Gastroesophageal sphincter (tissue), 4 donors: ENCODE measurements at regions not wholly inside any gene's neighbourhood (a gene's known extent, or its start where the extent isn't known, plus 50 kb on each side); places are given as distances from the start of the nearest gene placed in this dataset.

Experiments
- ATAC-seq: fragments of 150-250 bp; one replicate; pipeline ENCODE4 v1.9.1; 2016; ENCODE audit warnings: mild to moderate bottlenecking, moderate library complexity
- H3K27ac ChIP-seq, 4 donors: fragments of 200-600 bp; sonication (generic) in 3 of 4; 1 replicate in 3 of 4; 2 replicates in 1 of 4; pipeline ENCODE4 v1.5.1; 2016 to 2019
- H3K27me3 ChIP-seq: fragments of 200-600 bp; sonication (generic); one replicate; pipeline ENCODE4 v1.5.1; 2019
- H3K36me3 ChIP-seq, 2 donors: fragments of 200-600 bp; sonication (generic); one replicate each; pipeline ENCODE4 v1.5.1; 2019; ENCODE audit warnings: control low read depth in 1 of 2
- H3K4me1 ChIP-seq, 3 donors: fragments of 200-600 bp; sonication (generic); 1 replicate in 2 of 3; 2 replicates in 1 of 3; pipeline ENCODE4 v1.5.1; 2016 to 2019; ENCODE audit warnings: control low read depth in 2 of 3
- H3K4me3 ChIP-seq, 2 donors: fragments of 200-600 bp; sonication (generic); one replicate each; pipeline ENCODE4 v1.5.1; 2019; ENCODE audit warnings: mild to moderate bottlenecking in 1 of 2, moderate library complexity in 1 of 2
- H3K9me3 ChIP-seq, 3 donors: fragments of 200-600 bp; sonication (generic); one replicate each; pipeline ENCODE4 v1.5.1; 2017 to 2019; ENCODE audit warnings: control low read depth in 2 of 3
- CTCF ChIP-seq, 4 experiments: fragments of 200-600 bp in 2 of 4; fragments of 450-650 bp in 2 of 4; sonication (generic) in 1 of 4; IDR thresholded peaks; one replicate each; pipeline ENCODE4 v1.5.1; 2017 to 2019; ENCODE audit warnings: antibody characterized with exemption in 4 of 4, mild to moderate bottlenecking in 2 of 4, moderate library complexity in 2 of 4
- EP300 ChIP-seq: sonication (generic); formaldehyde crosslinking; IDR thresholded peaks from one replicate; pipeline ENCODE4 v1.6.1; 2017; ENCODE audit warnings: antibody characterized with exemption, mild to moderate bottlenecking
- POLR2A ChIP-seq, 2 donors: fragments of 450-650 bp; IDR thresholded peaks; one replicate each; pipeline ENCODE4 v1.6.1; 2017; ENCODE audit warnings: antibody characterized with exemption in 2 of 2, mild to moderate bottlenecking in 2 of 2, moderate library complexity in 1 of 2
- POLR2AphosphoS5 ChIP-seq: sonication (generic); formaldehyde crosslinking; IDR thresholded peaks from one replicate; pipeline ENCODE4 v1.6.1; 2017; ENCODE audit warnings: antibody characterized with exemption
- WGBS, 2 donors: methylation state at CpG; one replicate each; pipeline ENCODE4 v1.1.5; 2018; ENCODE audit warnings: low coverage in 1 of 2; 5-methylcytosine and 5-hydroxymethylcytosine counted together

GRCh38 chr16:77002644-77003043 is 188.3 kb upstream of the MON1B start:
- H3K36me3 ChIP-seq: no peaks in the 10 kb centered on the region
- 89 to 92% methylated on average over 4 of the region's 4 CpGs for WGBS, 2 donors
- H3K27ac ChIP-seq: no peak overlapping the region
- TF ChIP-seq POLR2A (IDR thresholded peaks at IDR 0.05) (no peak), CTCF (IDR thresholded peaks at IDR 0.05) (no peak), EP300 (no peak), POLR2AphosphoS5 (no peak)
- H3K4me3 ChIP-seq: no peak overlapping the region
- no peaks in the 10 kb centered on the region for H3K4me1 ChIP-seq
- no peaks in the 10 kb centered on the region for H3K9me3 ChIP-seq
- no peak for ATAC-seq
- H3K27me3 ChIP-seq: no peaks in the 10 kb centered on the region

DNA sequence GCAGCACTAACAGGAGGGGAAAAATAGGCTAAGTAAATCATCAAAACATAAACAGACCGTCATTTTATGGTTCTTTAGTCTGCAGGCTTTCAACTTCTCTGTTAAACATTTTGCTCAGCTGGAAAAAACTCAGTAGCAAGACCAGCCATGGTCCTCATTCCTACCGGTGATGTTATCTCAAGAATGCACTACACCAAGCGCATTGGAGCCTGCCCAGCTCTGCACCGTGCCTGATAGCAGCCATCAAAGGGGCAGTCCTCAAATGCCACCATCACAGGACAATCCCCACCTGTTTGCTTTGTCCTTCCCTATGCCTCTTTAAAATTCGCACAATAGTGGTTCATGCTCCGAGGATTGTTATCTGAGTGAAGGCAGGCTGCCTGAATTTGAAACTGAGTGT is 181.5 kb upstream of the MON1B start:
- 30 to 33% methylated on average over 6 of the region's 6 CpGs for WGBS, 2 donors
- no peaks in the 10 kb centered on the region for H3K4me1 ChIP-seq
- TF ChIP-seq CTCF (IDR thresholded peaks at IDR 0.05) (no peak), EP300 (no peak), POLR2AphosphoS5 (no peak), POLR2A (IDR thresholded peaks at IDR 0.05) (no peak)
- no peaks in the 10 kb centered on the region for H3K36me3 ChIP-seq
- no peak overlapping the region for H3K4me3 ChIP-seq
- H3K27me3 ChIP-seq: no peaks in the 10 kb centered on the region
- no peaks in the 10 kb centered on the region for H3K9me3 ChIP-seq
- no peak overlapping the region for H3K27ac ChIP-seq
- ATAC-seq: no peak

DNA sequence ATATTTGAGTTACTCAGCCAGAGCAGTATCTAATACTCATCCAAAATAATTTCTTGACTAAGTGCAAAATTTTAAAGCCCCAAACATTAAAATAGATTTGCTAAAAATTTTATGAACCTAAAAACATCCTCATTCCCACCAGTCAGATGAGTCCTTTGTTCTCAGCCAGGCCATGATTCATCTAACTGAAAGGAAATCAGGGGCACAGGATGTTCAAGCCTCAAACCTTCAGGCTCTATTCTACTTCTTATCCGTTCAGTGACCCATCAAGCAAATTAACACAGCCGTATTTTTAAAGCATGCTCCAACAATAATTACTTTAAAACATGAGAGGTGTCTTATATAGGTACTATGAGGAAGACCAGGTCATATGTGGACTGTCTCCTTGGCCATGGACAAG is 176.5 kb upstream of the MON1B start:
- 72 to 88% methylated on average over 2 of the region's 2 CpGs for WGBS, 2 donors
- H3K4me1 ChIP-seq: no peaks in the 10 kb centered on the region
- H3K9me3 ChIP-seq: no peaks in the 10 kb centered on the region
- no peaks in the 10 kb centered on the region for H3K36me3 ChIP-seq
- ATAC-seq: no peak
- TF ChIP-seq POLR2AphosphoS5 (no peak), POLR2A (IDR thresholded peaks at IDR 0.05) (no peak), CTCF (IDR thresholded peaks at IDR 0.05) (no peak), EP300 (no peak)
- H3K4me3 ChIP-seq: no peak overlapping the region
- no peaks in the 10 kb centered on the region for H3K27me3 ChIP-seq
- H3K27ac ChIP-seq: no peak overlapping the region

DNA sequence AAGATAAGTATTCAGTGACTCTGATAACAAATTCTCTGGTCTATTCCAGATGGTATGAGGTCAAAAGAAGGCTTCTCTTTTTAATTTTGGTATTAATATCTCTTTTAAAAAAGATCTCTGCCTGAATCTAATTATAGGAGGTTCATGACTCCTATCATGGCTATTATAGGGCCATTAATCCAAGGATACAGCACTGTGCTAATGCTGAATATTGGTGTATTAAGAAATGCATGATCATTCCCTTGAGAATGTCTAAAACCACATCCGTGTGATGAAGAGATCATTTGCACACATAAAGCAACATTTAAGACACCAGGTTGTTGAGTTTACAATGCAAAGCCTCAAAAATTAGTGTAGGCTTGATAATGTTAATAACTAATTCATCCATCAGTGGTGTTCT is 160.4 kb upstream of the MON1B start:
- Histone ChIP-seq H3K36me3 (no peaks in the 10 kb centered on the region), H3K9me3 (no peaks in the 10 kb centered on the region), H3K4me3 (no peak overlapping the region), H3K27me3 (no peaks in the 10 kb centered on the region), H3K4me1 (no peaks in the 10 kb centered on the region), H3K27ac (no peak overlapping the region)
- ATAC-seq: no peak
- 38 to 63% methylated on average over 1 of the region's 1 CpG for WGBS, 2 donors
- no peak for TF ChIP-seq EP300
- TF ChIP-seq POLR2A (IDR thresholded peaks at IDR 0.05): no peak
- no peak for TF ChIP-seq POLR2AphosphoS5
- no peak for TF ChIP-seq CTCF (IDR thresholded peaks at IDR 0.05)

DNA sequence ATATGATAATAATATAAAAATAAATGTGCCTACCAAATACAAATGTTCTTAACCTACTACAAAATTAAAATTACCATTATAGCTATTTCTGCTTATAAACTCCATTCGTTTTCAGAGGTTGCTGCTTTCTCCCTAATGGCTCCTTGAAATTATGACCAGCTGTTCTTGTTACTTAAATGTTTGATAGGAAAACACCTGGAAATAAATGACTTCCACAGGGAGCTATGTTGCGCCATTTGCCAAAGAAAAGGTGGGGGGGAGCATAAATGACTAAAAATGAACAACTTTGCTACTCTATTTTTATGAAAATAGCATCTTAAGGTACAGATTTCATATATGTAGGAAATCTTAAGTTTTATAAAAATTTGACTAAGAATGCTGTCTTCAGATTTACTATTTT is 157.5 kb upstream of the MON1B start:
- H3K27ac ChIP-seq: no peak overlapping the region
- H3K36me3 ChIP-seq: no peaks in the 10 kb centered on the region
- no peak for TF ChIP-seq CTCF (IDR thresholded peaks at IDR 0.05)
- no peak overlapping the region for H3K4me3 ChIP-seq
- no peak for ATAC-seq
- no peaks in the 10 kb centered on the region for H3K27me3 ChIP-seq
- H3K4me1 ChIP-seq: no peaks in the 10 kb centered on the region
- H3K9me3 ChIP-seq: no peaks in the 10 kb centered on the region
- WGBS, 2 donors: 81 to 87% methylated on average over 2 of the region's 2 CpGs
